Activated naive CD8-positive, alpha-beta T cell treated with anti-CD3 and anti-CD28 coated beads, Interleukin-2, amount 10 ng/mL, durations not matched to agents 7 days and 5 days (primary cell): ENCODE measurements at regions not wholly inside any gene's neighbourhood (a gene's known extent, or its start where the extent isn't known, plus 50 kb on each side); places are given as distances from the start of the nearest gene placed in this dataset.
"Not testable (repeated sequence)": the region's sequence is repeated elsewhere in the genome, so short reads cannot be mapped to it uniquely, and the experiment has no call there.

Source experiments
- ATAC-seq: fragments of 150-1000 bp; cut with Tn5 transposase; one replicate; pipeline ENCODE4 v1.10.0; 2021; ENCODE audit warnings: low read depth, moderate library complexity
- POLR2A ChIA-PET: fragments of 350-600 bp; sonication (Branson Sonifier 250); formaldehyde crosslinking; loops from one replicate; lab custom pipeline; 2021; ENCODE audit warnings: antibody characterized with exemption; lab: Charles Lee
- DNase-seq: peaks from one replicate; pipeline ENCODE4 v3.0.0; 2021
- H3K27ac Mint-ChIP-seq: one replicate; pipeline ENCODE4 v1.8.0; 2022; ENCODE audit warnings: mild to moderate bottlenecking, mixed read lengths
- H3K27me3 Mint-ChIP-seq: one replicate; pipeline ENCODE4 v1.8.0; 2022; ENCODE audit warnings: mild to moderate bottlenecking, moderate library complexity, mixed read lengths
- H3K36me3 Mint-ChIP-seq: one replicate; pipeline ENCODE4 v1.8.0; 2021; ENCODE audit warnings: mild to moderate bottlenecking, mixed read lengths
- H3K4me1 Mint-ChIP-seq: one replicate; pipeline ENCODE4 v1.8.0; 2021; ENCODE audit warnings: mixed read lengths
- H3K4me3 Mint-ChIP-seq: one replicate; pipeline ENCODE4 v1.8.0; 2022; ENCODE audit warnings: mild to moderate bottlenecking, moderate library complexity, mixed read lengths
- H3K9me3 Mint-ChIP-seq: one replicate; pipeline ENCODE4 v1.8.0; 2021; ENCODE audit warnings: mixed read lengths

DNA sequence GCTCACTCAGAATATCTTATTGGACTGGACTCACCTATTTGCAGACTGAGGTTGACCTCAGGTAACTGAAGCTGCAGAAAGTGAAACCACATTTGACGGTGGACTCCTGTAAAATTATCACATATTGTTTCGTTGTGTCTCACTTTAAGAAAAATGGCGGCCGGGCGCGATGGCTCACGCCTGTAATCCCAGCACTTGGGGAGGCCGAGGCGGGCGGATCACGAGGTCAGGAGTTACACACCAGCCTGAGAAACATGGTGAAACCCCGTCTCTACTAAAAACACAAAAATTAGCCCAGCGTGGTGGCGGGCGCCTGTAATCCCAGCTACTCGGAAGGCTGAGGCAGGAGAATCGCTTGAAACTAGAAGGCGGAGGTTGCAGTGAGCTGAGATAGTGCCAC lies 209.0 kb upstream of the NFIA start:
- H3K27ac Mint-ChIP-seq, POLR2A ChIA-PET, H3K4me1 Mint-ChIP-seq, ATAC-seq, H3K36me3 Mint-ChIP-seq, H3K4me3 Mint-ChIP-seq, H3K27me3 Mint-ChIP-seq, DNase-seq, H3K9me3 Mint-ChIP-seq: not testable (repeated sequence)

DNA sequence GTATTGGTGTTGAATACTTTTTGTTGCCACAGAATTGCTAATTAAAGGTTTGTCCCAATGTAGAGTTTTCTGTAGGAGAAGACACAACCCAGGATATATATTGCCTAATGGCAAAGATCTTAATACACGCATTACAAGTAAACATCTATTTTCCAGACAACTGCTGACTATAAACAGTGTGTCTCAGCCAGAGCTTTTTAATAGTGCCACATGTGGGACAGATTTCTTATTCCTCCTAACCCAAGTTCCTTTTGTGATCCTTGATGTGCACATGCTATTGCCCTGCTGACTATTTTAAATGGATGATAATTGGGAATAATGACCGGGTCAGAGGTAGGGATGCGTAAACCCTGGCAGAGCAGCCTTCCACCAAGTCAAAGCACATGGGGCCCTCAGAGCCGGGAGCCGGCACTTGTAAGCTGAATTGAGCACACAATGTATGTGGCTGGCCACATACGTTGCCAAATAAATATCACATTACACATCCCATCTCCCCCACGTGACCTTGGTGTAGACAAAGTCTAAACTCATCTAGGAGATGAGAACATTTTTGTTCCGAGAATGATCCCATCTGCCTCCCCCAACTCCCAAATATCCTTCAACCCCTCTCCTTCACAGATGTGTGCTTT lies 209.8 kb upstream of the NFIA start:
- ATAC-seq (no peak), DNase-seq (no peak)
- Mint-ChIP-seq H3K4me3 (no peak overlapping the region), H3K4me1 (no peaks in the 10 kb centered on the region), H3K9me3 (no peaks in the 10 kb centered on the region), H3K36me3 (no peaks in the 10 kb centered on the region), H3K27me3 (peaks cover 7% of the 10 kb centered on the region), H3K27ac (no peak overlapping the region)
- POLR2A ChIA-PET: no interaction called here

DNA sequence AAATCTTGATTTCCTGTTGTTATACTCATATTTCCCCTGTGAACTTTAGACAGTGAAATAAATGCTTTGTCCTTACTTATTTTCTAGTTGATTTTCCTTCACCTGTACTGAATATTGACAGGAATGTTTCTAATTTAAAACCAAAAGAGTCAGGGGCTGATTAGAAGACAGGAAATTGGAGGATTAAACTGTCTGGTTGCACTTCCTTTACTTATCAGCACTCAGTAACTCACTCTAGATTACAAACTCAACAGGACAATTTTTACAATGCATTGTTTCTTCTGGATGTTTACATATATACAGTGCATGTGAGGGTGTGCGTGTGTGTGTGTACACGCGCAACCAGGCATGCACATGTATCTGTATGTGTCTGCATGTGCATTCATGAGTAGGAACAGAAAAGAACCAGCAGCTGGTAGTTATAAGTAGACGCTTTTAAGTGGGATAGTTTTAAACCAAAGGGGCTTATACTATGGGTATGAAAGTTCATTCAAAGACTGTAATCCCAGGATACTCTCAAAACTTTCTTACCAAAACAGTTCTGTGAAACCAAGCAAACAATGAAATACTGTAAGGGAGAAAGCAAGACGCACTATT lies 212.0 kb upstream of the NFIA start:
- no peak overlapping the region for H3K4me3 Mint-ChIP-seq
- no peaks in the 10 kb centered on the region for H3K9me3 Mint-ChIP-seq
- H3K27ac Mint-ChIP-seq: no peak overlapping the region
- peaks cover 7% of the 10 kb centered on the region for H3K27me3 Mint-ChIP-seq
- no peaks in the 10 kb centered on the region for H3K36me3 Mint-ChIP-seq
- no peaks in the 10 kb centered on the region for H3K4me1 Mint-ChIP-seq
- POLR2A ChIA-PET: no interaction called here
- no peak for ATAC-seq
- DNase-seq: no peak

DNA sequence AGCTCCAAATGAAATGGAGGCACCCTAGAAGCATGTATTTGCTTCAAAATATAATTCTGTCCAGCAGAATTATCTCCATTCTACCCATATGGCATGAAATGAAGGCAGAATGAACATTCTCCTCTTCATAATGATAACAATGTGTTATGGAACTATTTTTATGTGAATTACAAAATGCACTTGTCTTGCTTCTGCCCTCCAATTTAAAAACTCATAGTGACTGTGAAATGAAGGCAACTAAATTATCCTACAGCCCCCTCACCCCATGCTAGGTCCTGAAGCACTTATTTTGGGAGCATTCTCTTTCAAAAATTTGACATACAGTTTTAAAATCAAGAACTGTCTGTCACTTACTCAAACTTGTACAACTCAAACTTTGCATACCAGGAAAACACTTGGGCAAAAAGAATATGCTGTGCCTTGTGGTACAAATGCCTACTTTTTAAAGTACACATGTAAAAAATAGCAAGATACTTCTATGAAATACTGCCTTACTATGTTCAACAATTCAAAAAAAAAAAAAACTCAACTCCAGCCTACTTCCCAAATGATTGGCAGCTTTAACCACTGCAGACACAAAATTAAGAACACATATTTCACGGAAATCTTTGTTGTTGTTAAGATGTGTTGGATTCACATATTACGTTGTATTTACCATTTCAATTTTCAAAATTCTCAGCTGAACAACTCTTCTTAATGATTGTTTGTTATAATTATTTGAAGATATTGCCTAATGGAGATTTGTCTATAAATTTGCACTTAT lies 213.3 kb upstream of the NFIA start:
- Mint-ChIP-seq H3K9me3 (no peaks in the 10 kb centered on the region), H3K27me3 (peaks cover 8% of the 10 kb centered on the region), H3K36me3 (no peaks in the 10 kb centered on the region), H3K4me1 (no peaks in the 10 kb centered on the region), H3K27ac (no peak overlapping the region), H3K4me3 (no peak overlapping the region)
- ATAC-seq (no peak), DNase-seq (no peak)
- POLR2A ChIA-PET: no interaction called here

DNA sequence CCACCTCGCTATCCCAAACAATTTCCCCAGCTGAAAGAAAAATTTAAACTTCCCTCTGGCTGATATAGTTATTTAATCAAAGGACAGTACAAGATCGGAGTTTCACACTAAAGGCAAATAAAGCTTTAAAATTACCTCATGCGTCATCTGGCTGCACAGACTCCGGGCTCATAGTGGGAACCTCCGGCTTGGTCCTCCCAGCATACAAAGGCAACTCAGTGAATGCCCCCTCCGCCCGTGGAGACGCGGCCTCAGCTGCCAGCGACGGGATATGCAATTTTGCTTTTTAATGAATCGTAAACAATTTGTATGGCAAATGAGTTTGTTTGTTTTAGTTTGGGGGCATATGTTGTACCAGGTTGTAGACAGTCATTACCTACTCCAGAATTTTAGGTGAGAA lies 214.6 kb upstream of the NFIA start:
- no peak for ATAC-seq
- no peak for DNase-seq
- H3K4me3 Mint-ChIP-seq: no peak overlapping the region
- peaks cover 13% of the 10 kb centered on the region for H3K27me3 Mint-ChIP-seq
- no peaks in the 10 kb centered on the region for H3K36me3 Mint-ChIP-seq
- no peaks in the 10 kb centered on the region for H3K4me1 Mint-ChIP-seq
- POLR2A ChIA-PET: no interaction called here
- H3K27ac Mint-ChIP-seq: no peak overlapping the region
- H3K9me3 Mint-ChIP-seq: no peaks in the 10 kb centered on the region

DNA sequence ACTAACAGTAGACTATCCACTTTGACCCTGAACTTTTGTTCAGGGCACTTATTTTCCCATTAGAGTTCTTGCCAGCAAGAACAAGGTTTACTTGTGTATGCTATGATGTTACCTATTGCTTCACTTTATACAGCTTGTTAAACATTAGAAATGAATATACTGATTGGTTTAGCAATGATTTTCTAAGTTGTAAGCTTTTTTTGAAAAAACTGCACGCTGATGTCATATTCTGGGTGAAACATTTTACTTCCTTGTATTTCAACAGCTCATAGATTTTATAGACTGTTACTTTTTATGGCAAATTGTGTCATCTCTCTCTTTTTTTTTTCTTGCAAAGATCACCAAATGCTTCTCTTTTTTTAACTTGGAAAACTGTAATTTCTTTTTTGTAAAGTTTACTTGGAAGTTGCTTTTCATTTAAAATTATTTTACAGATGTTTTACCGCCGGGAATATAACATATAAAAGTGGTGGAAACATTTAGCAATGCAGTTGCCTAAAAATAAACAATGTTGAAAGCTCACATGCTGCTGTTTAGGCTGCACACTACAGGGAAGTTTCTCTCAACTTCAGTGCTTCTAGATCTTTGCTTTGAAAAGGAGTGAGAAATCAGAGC lies 215.3 kb upstream of the NFIA start:
- DNase-seq (no peak), ATAC-seq (no peak)
- Mint-ChIP-seq H3K27ac (no peak overlapping the region), H3K27me3 (peaks cover 13% of the 10 kb centered on the region), H3K4me3 (no peak overlapping the region), H3K4me1 (no peaks in the 10 kb centered on the region), H3K36me3 (no peaks in the 10 kb centered on the region), H3K9me3 (no peaks in the 10 kb centered on the region)
- POLR2A ChIA-PET: no interaction called here

DNA sequence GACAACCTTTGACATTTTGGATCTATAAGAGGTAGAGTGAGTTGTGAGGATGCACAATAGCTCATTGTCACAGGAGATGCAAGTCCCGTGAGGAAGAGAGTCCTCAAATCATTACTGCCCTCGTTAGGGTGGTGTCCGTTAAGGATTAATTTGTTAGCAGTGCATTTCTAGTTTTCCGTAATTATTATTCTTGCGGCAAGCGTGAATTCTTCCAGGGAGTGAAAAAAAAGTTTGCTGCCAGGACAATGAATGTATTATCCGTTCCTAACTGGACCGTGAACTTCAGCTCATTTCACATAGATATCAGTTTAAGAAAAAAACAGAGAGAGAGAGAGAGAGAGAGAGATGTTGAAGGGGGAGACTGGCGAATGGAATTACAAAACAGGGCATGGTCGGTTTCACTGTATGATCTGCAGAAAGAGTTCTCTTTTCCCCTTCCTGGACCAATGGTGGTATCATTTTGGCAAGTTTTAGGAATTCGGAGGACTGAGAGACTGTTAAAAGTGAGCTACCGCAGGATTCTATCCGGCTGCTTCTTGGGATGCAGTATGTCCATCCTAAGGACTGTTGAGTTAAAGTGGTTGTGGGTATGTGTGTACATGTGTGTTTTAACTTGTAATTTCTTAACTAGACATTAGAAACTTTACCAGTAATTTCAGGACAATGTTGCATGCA lies 216.0 kb upstream of the NFIA start:
- no peaks in the 10 kb centered on the region for H3K36me3 Mint-ChIP-seq
- POLR2A ChIA-PET: no interaction called here
- ATAC-seq: no peak
- H3K4me1 Mint-ChIP-seq: no peaks in the 10 kb centered on the region
- no peak for DNase-seq
- no peak overlapping the region for H3K4me3 Mint-ChIP-seq
- H3K9me3 Mint-ChIP-seq: no peaks in the 10 kb centered on the region
- H3K27me3 Mint-ChIP-seq: peaks cover 13% of the 10 kb centered on the region
- H3K27ac Mint-ChIP-seq: no peak overlapping the region

DNA sequence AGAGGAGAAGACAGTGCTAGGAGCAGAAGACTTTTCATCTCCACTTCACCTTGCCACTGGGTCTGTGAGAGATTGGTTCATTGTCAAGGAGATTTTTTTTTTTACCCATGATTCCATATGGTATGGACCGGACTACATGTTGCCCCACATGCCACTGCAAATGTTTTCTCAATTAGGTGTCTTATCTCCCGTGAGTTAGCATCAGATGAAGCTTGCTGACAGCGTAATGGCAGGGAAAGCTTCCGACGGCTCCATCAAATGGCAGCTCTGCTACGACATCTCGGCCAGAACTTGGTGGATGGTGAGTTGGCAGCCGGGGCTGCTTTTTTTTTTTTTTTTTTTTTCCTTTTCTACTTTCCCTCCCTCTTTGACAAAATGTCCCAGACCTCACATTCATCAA lies 217.2 kb upstream of the NFIA start:
- POLR2A ChIA-PET: interaction anchor here (0.6 kb wide), 1 partner anchor 454 kb away, joined by 4 read pairs; no protein-coding TSS in a partner anchor
- Mint-ChIP-seq H3K27ac (no peak overlapping the region), H3K27me3 (peaks cover 13% of the 10 kb centered on the region), H3K36me3 (no peaks in the 10 kb centered on the region), H3K9me3 (no peaks in the 10 kb centered on the region), H3K4me3 (no peak overlapping the region), H3K4me1 (no peaks in the 10 kb centered on the region)
- DNase-seq (no peak), ATAC-seq (no peak)

DNA sequence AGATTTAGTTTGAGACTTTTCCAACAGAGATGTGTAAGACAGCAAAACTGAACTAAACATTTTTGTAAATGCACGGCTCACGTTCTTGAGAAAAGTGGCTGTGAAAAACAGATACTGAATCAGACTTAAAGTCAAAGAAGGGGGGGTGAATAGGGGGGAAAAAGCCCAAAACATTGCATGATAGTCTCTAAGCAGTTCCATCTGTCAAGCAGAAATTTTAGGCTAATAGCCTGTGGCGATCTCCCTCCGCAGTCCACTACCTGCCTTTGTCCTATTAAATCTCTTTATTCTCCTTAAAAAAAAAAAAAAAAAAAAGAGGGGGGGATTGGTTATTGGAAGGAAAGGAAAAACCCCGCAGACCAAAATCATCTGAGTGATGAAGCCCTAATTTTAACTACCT lies 217.6 kb upstream of the NFIA start:
- ATAC-seq (no peak), DNase-seq (no peak)
- POLR2A ChIA-PET: interaction anchor here (0.6 kb wide), 1 partner anchor 454 kb away, joined by 4 read pairs; no protein-coding TSS in a partner anchor
- H3K36me3 Mint-ChIP-seq: no peaks in the 10 kb centered on the region
- H3K27ac Mint-ChIP-seq: no peak overlapping the region
- no peaks in the 10 kb centered on the region for H3K9me3 Mint-ChIP-seq
- peaks cover 13% of the 10 kb centered on the region for H3K27me3 Mint-ChIP-seq
- H3K4me3 Mint-ChIP-seq: no peak overlapping the region
- no peaks in the 10 kb centered on the region for H3K4me1 Mint-ChIP-seq

DNA sequence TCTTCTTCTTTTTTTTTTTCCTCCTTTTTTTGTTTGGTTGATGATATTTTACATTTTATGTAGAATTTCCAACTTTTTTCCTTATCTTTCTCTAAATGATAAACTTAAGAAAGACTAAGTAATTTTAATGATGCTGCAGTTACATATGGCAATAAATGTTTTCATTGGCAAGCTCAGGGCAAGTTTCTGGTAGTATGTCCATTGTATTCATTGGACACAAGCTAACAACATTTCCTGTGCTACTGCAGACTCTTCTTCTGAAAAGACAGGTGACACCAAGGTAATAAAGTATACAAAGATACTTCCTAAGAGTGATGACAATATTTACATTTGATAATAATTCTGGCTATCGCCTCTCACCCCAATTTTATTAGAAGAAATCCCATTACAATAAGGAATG lies 219.2 kb upstream of the NFIA start:
- Mint-ChIP-seq H3K27me3 (peaks cover 5% of the 10 kb centered on the region), H3K36me3 (no peaks in the 10 kb centered on the region), H3K4me3 (no peak overlapping the region), H3K9me3 (no peaks in the 10 kb centered on the region), H3K4me1 (no peaks in the 10 kb centered on the region), H3K27ac (no peak overlapping the region)
- ATAC-seq (no peak), DNase-seq (no peak)
- POLR2A ChIA-PET: no interaction called here

DNA sequence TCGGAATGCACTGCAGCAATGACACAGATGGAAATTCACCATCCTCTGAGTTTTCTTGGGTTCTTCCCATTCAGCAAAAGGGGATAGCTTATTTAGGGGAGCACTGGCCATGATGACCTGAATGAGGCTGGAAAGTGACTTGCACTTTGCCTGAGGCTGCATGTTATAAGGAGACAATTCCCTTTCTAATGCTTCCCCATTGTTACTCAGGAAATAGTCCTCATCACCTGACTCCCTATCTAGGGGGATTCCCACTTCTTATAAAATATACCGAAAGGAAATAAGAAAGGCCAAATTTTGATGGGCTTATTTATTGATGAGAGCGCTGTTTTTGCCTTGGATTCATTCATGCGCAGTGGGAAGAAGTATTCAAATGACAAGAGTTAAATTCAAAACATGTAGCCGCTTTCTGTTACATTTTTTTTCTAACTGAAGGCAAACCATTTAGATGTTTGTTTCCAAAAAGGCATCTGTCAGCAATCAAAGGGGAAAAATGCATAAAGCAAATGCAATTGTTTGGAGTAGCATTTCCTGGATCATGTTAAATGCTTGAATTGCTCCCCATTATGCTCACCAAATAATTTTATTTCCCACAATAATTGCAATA lies 220.3 kb upstream of the NFIA start:
- H3K36me3 Mint-ChIP-seq: no peaks in the 10 kb centered on the region
- DNase-seq: no peak
- H3K4me1 Mint-ChIP-seq: no peaks in the 10 kb centered on the region
- H3K4me3 Mint-ChIP-seq: no peak overlapping the region
- POLR2A ChIA-PET: no interaction called here
- ATAC-seq: no peak
- H3K27ac Mint-ChIP-seq: no peak overlapping the region
- H3K9me3 Mint-ChIP-seq: no peaks in the 10 kb centered on the region
- peaks cover 5% of the 10 kb centered on the region for H3K27me3 Mint-ChIP-seq

DNA sequence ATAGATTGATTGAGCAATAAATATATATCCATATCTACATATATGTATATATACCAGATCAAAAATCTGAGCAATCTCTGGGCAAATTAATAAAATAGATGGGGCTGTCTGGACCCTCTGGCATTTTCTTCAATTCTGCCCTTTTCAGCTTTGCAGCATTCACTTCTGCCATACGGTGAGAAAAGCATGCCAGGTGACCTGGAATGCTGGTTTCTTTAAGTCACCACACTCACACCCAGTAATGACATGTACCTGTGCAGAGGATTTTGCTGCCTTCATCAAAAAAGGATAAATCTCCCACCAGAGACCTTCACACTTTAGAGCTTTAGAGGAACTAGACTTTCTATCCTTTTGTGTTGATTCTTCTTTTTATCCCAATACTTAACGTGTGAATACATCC lies 223.2 kb upstream of the NFIA start:
- Mint-ChIP-seq H3K4me3 (no peak overlapping the region), H3K27ac (no peak overlapping the region), H3K4me1 (no peaks in the 10 kb centered on the region), H3K27me3 (peaks cover 5% of the 10 kb centered on the region), H3K36me3 (no peaks in the 10 kb centered on the region), H3K9me3 (no peaks in the 10 kb centered on the region)
- POLR2A ChIA-PET: no interaction called here
- no peak for DNase-seq
- ATAC-seq: no peak

DNA sequence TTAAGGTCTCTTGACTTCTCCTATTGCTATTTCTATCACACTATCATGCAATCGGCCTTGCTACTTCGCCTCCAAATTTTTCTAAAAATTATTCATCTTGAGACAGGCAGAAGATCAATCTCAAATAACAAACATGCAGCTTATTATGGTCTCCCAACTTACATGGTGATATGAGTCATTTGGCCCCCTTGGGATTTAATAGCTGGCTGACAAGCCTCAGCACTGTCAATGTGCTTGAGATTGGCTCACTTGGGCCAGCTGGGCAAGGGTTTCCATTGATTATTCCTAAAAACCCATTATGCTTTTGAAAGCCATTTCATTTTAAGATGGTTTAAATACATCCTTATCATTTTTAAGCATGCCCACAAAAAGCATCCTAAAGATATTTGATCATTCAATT lies 224.5 kb upstream of the NFIA start:
- H3K9me3 Mint-ChIP-seq: no peaks in the 10 kb centered on the region
- H3K4me3 Mint-ChIP-seq: no peak overlapping the region
- no peak for DNase-seq
- no peaks in the 10 kb centered on the region for H3K4me1 Mint-ChIP-seq
- H3K27me3 Mint-ChIP-seq: no peaks in the 10 kb centered on the region
- ATAC-seq: no peak
- POLR2A ChIA-PET: no interaction called here
- no peak overlapping the region for H3K27ac Mint-ChIP-seq
- H3K36me3 Mint-ChIP-seq: no peaks in the 10 kb centered on the region
